HepG2 (cell line): ENCODE measurements at regions not wholly inside any gene's neighbourhood (a gene's known extent, or its start where the extent isn't known, plus 50 kb on each side); places are given as distances from the start of the nearest gene placed in this dataset.
"Not testable (repeated sequence)": the region's sequence is repeated elsewhere in the genome, so short reads cannot be mapped to it uniquely, and the experiment has no call there.

Experiments used
- ATAC-seq: fragments of 200-7000 bp; cut with Tn5 transposase; 3 replicates; pipeline ENCODE4 v1.9.1; 2020; ENCODE audit warnings: mild to moderate bottlenecking, moderate library complexity
- BruUV-seq: library from RNA; stranded (reverse); fragments of 400-500 nt; replicated peaks from 2 replicates; lab custom pipeline; 2021; lab: Mats Ljungman, UMichigan
- CTCF ChIA-PET: fragments of 300-600 bp; formaldehyde crosslinking; extraction: SDS; loops from one replicate; lab custom pipeline; 2021; ENCODE audit warnings: low total read pairs, inconsistent platforms, low intra/inter-chr PET ratio; lab: Yijun Ruan, JAX
- POLR2A ChIA-PET: fragments of 350-600 bp; sonication (Branson Sonifier 250); formaldehyde crosslinking; loops from one replicate; lab custom pipeline; 2020; ENCODE audit warnings: antibody characterized with exemption, inconsistent platforms; lab: Yijun Ruan, JAX
- DNase-seq: peaks from one replicate; pipeline ENCODE4 v3.0.0-alpha.2; 2015; ENCODE audit warnings: low spot score
- FAIRE-seq: peaks from 3 replicates; lab custom pipeline; 2011; peaks lifted over from hg19 to GRCh38; lab: Jason Lieb, UNC
- H2AFZ ChIP-seq: one replicate; pipeline ENCODE4 v1.6.1; 2011; ENCODE audit warnings: low read length, inconsistent platforms
- H3K27ac ChIP-seq: fragments of 300-600 bp; 3 replicates; pipeline ENCODE4 v1.8.0; 2011; ENCODE audit warnings: mixed run types, mild to moderate bottlenecking, mixed read lengths, low read length, inconsistent platforms; ENCODE audit not compliant: insufficient read depth; ENCODE audit errors: extremely low read length
- H3K27me3 ChIP-seq, 2 experiments: fragments of 200-600 bp in 1 of 2; 2 replicates in 1 of 2; 3 replicates in 1 of 2; pipeline versions ENCODE4 v1.6.0 to v1.8.0; 2011; ENCODE audit warnings: low read length in 2 of 2, mild to moderate bottlenecking in 2 of 2, moderate library complexity in 2 of 2, inconsistent platforms in 1 of 2; ENCODE audit not compliant: insufficient read depth in 2 of 2, control insufficient read depth in 1 of 2
- H3K36me3 ChIP-seq, 2 experiments: fragments of 200-600 bp in 1 of 2; replicated peaks in 1 of 2; 2 replicates in 1 of 2; 3 replicates in 1 of 2; pipeline versions ENCODE4 v1.5.1 to v1.8.0; 2011; ENCODE audit warnings: low read length in 2 of 2, inconsistent platforms in 1 of 2; ENCODE audit not compliant: insufficient read depth in 2 of 2, control insufficient read depth in 1 of 2
- H3K4me1 ChIP-seq: 2 replicates; pipeline ENCODE4 v1.5.1; 2012; ENCODE audit warnings: low read length, inconsistent platforms; ENCODE audit not compliant: insufficient read depth
- H3K4me2 ChIP-seq: 2 replicates; pipeline ENCODE4 v1.6.0; 2011; ENCODE audit warnings: low read depth, low read length, inconsistent platforms
- H3K4me3 ChIP-seq, 3 experiments: fragments of 200-600 bp in 1 of 3; sonication (generic), shearing (Covaris generic) in 1 of 3; replicated peaks in 1 of 3; 2 replicates each; pipeline ENCODE4 v1.5.1; 2011 to 2016; ENCODE audit warnings: low read length in 3 of 3, inconsistent platforms in 2 of 3, low read depth in 2 of 3, mild to moderate bottlenecking in 2 of 3, control low read depth in 1 of 3, mixed read lengths in 1 of 3; ENCODE audit not compliant: insufficient read depth in 1 of 3
- H3K79me2 ChIP-seq: one replicate; pipeline ENCODE4 v1.6.1; 2011; ENCODE audit warnings: low read length, inconsistent platforms; ENCODE audit not compliant: insufficient read depth
- H3K9ac ChIP-seq: 2 replicates; pipeline ENCODE4 v1.6.0; 2011; ENCODE audit warnings: mild to moderate bottlenecking, low read depth, low read length, inconsistent platforms; ENCODE audit not compliant: insufficient read depth
- H3K9me3 ChIP-seq: 2 replicates; pipeline ENCODE4 v1.5.1; 2012; ENCODE audit warnings: mild to moderate bottlenecking, low read length
- H4K20me1 ChIP-seq: 2 replicates; pipeline ENCODE4 v1.6.0; 2011; ENCODE audit warnings: inconsistent platforms, mild to moderate bottlenecking, low read length, moderate library complexity; ENCODE audit not compliant: insufficient read depth
- CENPX ChIP-seq: sonication (generic); formaldehyde crosslinking; IDR thresholded peaks from 2 replicates; pipeline ENCODE4 v1.9.0; 2021; ENCODE audit warnings: mild to moderate bottlenecking, missing genetic modification reagents, moderate library complexity
- WGBS: methylation state at CpG from one replicate; pipeline ENCODE4 v1.1.6; 2017; ENCODE audit warnings: low lambda C conversion rate; 5-methylcytosine and 5-hydroxymethylcytosine counted together
- in situ Hi-C: cut with HindIII; loops from 2 replicates; pipeline ENCODE4 v1.10.0; 2017; ENCODE audit warnings: low pct_unique_long_range_greater_than_20kb; ENCODE audit not compliant: extremely low pct_ligation_motif_present
- intact Hi-C: fragments of 100-400 bp; cut with micrococcal nuclease; formaldehyde crosslinking; loops from one replicate; pipeline ENCODE4 v1.10.0; 2022; ENCODE audit not compliant: unreplicated experiment

DNA sequence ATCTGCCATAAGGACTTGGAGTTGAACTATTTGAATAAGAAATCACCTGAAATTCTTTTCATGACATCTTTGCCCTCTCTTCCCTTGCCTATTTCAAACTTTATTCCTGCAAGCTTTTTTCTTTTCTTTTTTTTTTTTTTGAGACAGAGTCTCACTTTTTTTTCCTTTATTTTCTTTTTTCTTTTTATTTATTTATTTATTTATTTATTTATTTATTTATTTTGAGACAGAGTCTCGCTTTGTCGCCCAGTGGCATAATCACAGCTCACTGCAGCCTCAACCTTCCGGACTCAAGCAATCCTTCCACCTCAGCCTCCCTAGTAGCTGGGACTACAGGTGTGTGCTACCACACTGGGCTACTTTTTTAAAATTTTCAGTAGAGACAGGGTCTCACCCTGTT lies 369.3 kb upstream of the ATP11B start:
- BruUV-seq = no TSS peak
- H3K4me1 ChIP-seq = no peaks in the 10 kb centered on the region
- no peak overlapping the region for H3K4me3 ChIP-seq
- H3K36me3 ChIP-seq = no peaks in the 10 kb centered on the region
- no peak overlapping the region for H3K4me2 ChIP-seq
- H3K27me3 ChIP-seq = no peaks in the 10 kb centered on the region
- H3K9ac ChIP-seq = no peak overlapping the region
- intact Hi-C loops (no loop called here), in situ Hi-C loops (no loop called here)
- no peaks in the 10 kb centered on the region for H3K79me2 ChIP-seq
- no peaks in the 10 kb centered on the region for H4K20me1 ChIP-seq
- no peak for ATAC-seq
- no peak for FAIRE-seq
- ChIA-PET CTCF (no interaction called here), POLR2A (no interaction called here)
- DNase-seq = no peak
- WGBS = 35% methylated on average over 3 of the region's 3 CpGs
- no peak for TF ChIP-seq CENPX (CRISPR knock-in tag)
- no peak overlapping the region for H3K27ac ChIP-seq
- no peaks in the 10 kb centered on the region for H3K9me3 ChIP-seq
- H2AFZ ChIP-seq = no peak overlapping the region

DNA sequence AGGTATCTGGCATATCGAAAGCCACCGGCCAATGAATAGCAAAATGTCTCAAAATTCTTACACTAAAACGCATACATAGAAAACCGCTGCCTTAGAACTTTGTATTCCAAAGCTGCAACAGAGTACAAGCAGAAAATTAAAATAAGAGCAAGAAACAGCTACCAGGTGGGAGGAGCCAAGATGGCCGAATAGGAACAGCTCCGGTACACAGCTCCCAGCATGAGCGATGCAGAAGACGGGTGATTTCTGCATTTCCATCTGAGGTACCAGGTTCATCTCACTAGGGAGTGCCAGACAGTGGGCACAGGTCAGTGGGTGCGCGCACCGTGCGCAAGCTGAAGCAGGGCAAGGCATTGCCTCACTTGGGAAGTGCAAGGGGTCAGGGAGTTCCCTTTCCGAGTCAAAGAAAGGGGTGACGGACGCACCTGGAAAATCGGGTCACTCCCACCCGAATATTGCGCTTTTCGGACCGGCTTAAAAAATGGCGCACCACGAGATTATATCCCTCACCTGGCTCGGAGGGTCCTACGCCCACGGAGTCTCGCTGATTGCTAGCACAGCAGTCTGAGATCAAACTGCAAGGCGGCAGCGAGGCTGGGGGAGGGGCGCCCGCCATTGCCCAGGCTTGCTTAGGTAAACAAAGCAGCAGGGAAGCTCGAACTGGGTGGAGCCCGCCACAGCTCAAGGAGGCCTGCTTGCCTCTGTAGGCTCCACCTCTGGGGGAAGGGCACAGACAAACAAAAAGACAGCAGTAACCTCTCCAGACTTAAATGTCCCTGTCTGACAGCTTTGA lies 367.2 kb upstream of the ATP11B start:
- POLR2A ChIA-PET, H3K27ac ChIP-seq, H2AFZ ChIP-seq, H3K4me1 ChIP-seq, ATAC-seq, in situ Hi-C loops, H4K20me1 ChIP-seq, H3K27me3 ChIP-seq, H3K9me3 ChIP-seq, DNase-seq, H3K36me3 ChIP-seq, BruUV-seq, H3K9ac ChIP-seq, H3K4me2 ChIP-seq, FAIRE-seq, H3K4me3 ChIP-seq, intact Hi-C loops, CTCF ChIA-PET, H3K79me2 ChIP-seq: not testable (repeated sequence)
- 82% methylated on average over 17 of the region's 32 CpGs for WGBS

DNA sequence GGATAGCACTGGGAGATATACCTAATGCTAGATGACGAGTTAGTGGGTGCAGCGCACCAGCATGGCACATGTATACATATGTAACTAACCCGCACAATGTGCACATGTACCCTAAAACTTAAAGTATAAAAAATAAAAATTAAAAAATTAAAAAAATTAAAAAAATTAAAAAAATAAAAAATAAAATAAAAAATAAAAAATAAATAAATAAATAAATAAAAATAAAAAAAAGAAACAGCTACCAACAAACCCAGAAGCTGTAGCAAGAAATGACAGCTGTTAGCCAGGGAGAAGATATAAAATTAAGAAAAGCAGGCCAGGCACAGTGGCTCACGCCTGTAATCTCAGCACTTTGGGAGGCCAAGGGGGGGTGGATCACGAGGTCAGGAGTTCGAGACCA lies 361.3 kb upstream of the ATP11B start:
- H3K27ac ChIP-seq, FAIRE-seq, ATAC-seq, in situ Hi-C loops, POLR2A ChIA-PET, BruUV-seq, CTCF ChIA-PET, H3K4me2 ChIP-seq, H3K4me1 ChIP-seq, H3K9me3 ChIP-seq, H2AFZ ChIP-seq, H3K9ac ChIP-seq, H3K36me3 ChIP-seq, H3K27me3 ChIP-seq, H3K4me3 ChIP-seq, H3K79me2 ChIP-seq, H4K20me1 ChIP-seq, DNase-seq, intact Hi-C loops: not testable (repeated sequence)
- WGBS = 50% methylated on average over 6 of the region's 6 CpGs
